Neural cell (in vitro differentiated cells): ENCODE measurements at regions not wholly inside any gene's neighbourhood (a gene's known extent, or its start where the extent isn't known, plus 50 kb on each side); places are given as distances from the start of the nearest gene placed in this dataset.

Experiments
- EZH2 ChIP-seq: fragments of 200-600, 300-800 bp; shearing (Covaris generic), sonication (generic); IDR thresholded peaks from 2 replicates; pipeline ENCODE4 v1.6.1; 2014; ENCODE audit warnings: antibody characterized with exemption, low read length, borderline replicate concordance, mild to moderate bottlenecking; ENCODE audit not compliant: insufficient read depth, poor library complexity, severe bottlenecking
- POLR2AphosphoS5 ChIP-seq: IDR thresholded peaks from 2 replicates; pipeline ENCODE4 v1.6.1; 2012
- RAD21 ChIP-seq: fragments of 450-650 bp; conservative IDR thresholded peaks from 2 replicates; pipeline ENCODE4 v1.6.1; 2014; ENCODE audit warnings: antibody characterized with exemption, mild to moderate bottlenecking, moderate library complexity

DNA sequence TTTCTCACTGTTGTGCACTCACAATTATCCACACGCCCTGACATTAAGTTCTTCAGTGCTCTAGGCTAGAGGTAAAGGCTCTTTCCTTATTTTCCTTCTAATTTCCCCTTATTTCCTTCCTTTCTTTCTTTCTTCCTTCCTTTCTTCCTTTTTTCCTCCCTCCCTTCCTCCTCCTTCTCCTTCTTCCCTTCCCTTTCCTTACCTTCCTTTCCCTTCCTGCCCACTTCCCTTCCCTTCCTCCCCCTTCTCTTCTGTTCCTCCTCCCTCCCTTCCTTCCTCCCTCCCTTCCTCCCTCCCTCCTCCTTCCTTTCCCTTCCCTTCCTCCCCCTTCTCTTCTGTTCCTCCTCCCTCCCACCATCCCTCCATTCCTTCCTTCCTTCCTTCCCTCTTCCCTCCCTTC lies 317.0 kb upstream of the IRX1 start:
- no peak for TF ChIP-seq RAD21
- TF ChIP-seq EZH2: no peak
- no peak for TF ChIP-seq POLR2AphosphoS5
